ENCODE measurements at regions not wholly inside any gene's neighbourhood (a gene's known extent, or its start where the extent isn't known, plus 50 kb on each side); places are given as distances from the start of the nearest gene placed in this dataset.

- no peaks in the 10 kb centered on the region for H3K27me3 Mint-ChIP-seq
- no peak overlapping the region for H3K4me3 Mint-ChIP-seq
- no peak for DNase-seq
- no peaks in the 10 kb centered on the region for H3K36me3 Mint-ChIP-seq
- H3K27ac Mint-ChIP-seq = no peak overlapping the region
- H3K4me1 Mint-ChIP-seq = no peaks in the 10 kb centered on the region
- H3K9me3 Mint-ChIP-seq = peaks cover 0 to 4% (median 0%) of the 10 kb centered on the region in 7 donors
- ATAC-seq (ENCODE audit: low read depth in 2 of 2) = no peak
These were observed 343.6 kb downstream of the TDRD15 start for GRCh38 chr2:21467280-21467818.

GRCh38 chr2:21467910-21468309 lies 344.1 kb downstream of the TDRD15 start:
- no peak for DNase-seq
- peaks cover 0 to 4% (median 0%) of the 10 kb centered on the region in 7 donors for H3K9me3 Mint-ChIP-seq
- H3K4me1 Mint-ChIP-seq = no peaks in the 10 kb centered on the region
- no peaks in the 10 kb centered on the region for H3K36me3 Mint-ChIP-seq
- no peak for ATAC-seq (ENCODE audit: low read depth in 2 of 2)
- H3K4me3 Mint-ChIP-seq = no peak overlapping the region
- no peak overlapping the region for H3K27ac Mint-ChIP-seq
- no peaks in the 10 kb centered on the region for H3K27me3 Mint-ChIP-seq

GRCh38 chr2:21468624-21469023 lies 344.9 kb downstream of the TDRD15 start:
- Mint-ChIP-seq H3K4me1 (no peaks in the 10 kb centered on the region), H3K27ac (no peak overlapping the region), H3K9me3 (peaks cover 0 to 4% (median 0%) of the 10 kb centered on the region in 7 donors), H3K36me3 (no peaks in the 10 kb centered on the region), H3K27me3 (no peaks in the 10 kb centered on the region), H3K4me3 (no peak overlapping the region)
- ATAC-seq (ENCODE audit: low read depth in 2 of 2) = no peak
- DNase-seq = no peak

- Mint-ChIP-seq H3K4me1 (no peaks in the 10 kb centered on the region), H3K4me3 (no peak overlapping the region), H3K9me3 (peaks cover 0 to 4% (median 0%) of the 10 kb centered on the region in 7 donors), H3K27ac (no peak overlapping the region), H3K27me3 (no peaks in the 10 kb centered on the region), H3K36me3 (no peaks in the 10 kb centered on the region)
- DNase-seq (no peak), ATAC-seq (ENCODE audit: low read depth in 2 of 2) (no peak)
These were observed 345.4 kb downstream of the TDRD15 start for GRCh38 chr2:21469158-21469557.

- Mint-ChIP-seq H3K27me3 (no peaks in the 10 kb centered on the region), H3K4me3 (no peak overlapping the region), H3K36me3 (no peaks in the 10 kb centered on the region), H3K27ac (no peak overlapping the region), H3K9me3 (peaks cover 0 to 4% (median 0%) of the 10 kb centered on the region in 7 donors), H3K4me1 (no peaks in the 10 kb centered on the region)
- DNase-seq (no peak), ATAC-seq (ENCODE audit: low read depth in 2 of 2) (no peak)
These were observed 345.8 kb downstream of the TDRD15 start for GRCh38 chr2:21469564-21469963.

GRCh38 chr2:21480162-21480561 lies 356.4 kb downstream of the TDRD15 start:
- Mint-ChIP-seq H3K4me3 (no peak overlapping the region), H3K27me3 (no peaks in the 10 kb centered on the region), H3K27ac (no peak overlapping the region), H3K9me3 (peaks cover 0 to 16% (median 3%) of the 10 kb centered on the region in 7 donors), H3K4me1 (no peaks in the 10 kb centered on the region), H3K36me3 (no peaks in the 10 kb centered on the region)
- ATAC-seq (ENCODE audit: low read depth in 2 of 2) = no peak
- DNase-seq = no peak

GRCh38 chr2:21484643-21485042 lies 360.9 kb downstream of the TDRD15 start:
- Mint-ChIP-seq H3K27ac (no peak overlapping the region), H3K9me3 (peaks cover 3 to 14% (median 5%) of the 10 kb centered on the region in 7 donors), H3K4me1 (no peaks in the 10 kb centered on the region), H3K36me3 (no peaks in the 10 kb centered on the region), H3K4me3 (no peak overlapping the region), H3K27me3 (no peaks in the 10 kb centered on the region)
- DNase-seq (no peak), ATAC-seq (ENCODE audit: low read depth in 2 of 2) (no peak)

- H3K4me1 Mint-ChIP-seq = no peaks in the 10 kb centered on the region
These were observed 362.7 kb downstream of the TDRD15 start for GRCh38 chr2:21486445-21486844.

GRCh38 chr2:21489080-21489479 lies 365.3 kb downstream of the TDRD15 start:
- DNase-seq (no peak), ATAC-seq (ENCODE audit: low read depth in 2 of 2) (no peak)
- Mint-ChIP-seq H3K9me3 (peaks cover 5 to 27% (median 12%) of the 10 kb centered on the region in 7 donors), H3K4me1 (no peaks in the 10 kb centered on the region), H3K36me3 (no peaks in the 10 kb centered on the region), H3K4me3 (no peak overlapping the region), H3K27me3 (no peaks in the 10 kb centered on the region), H3K27ac (no peak overlapping the region)

More at GRCh38 chr2:21486445-21486844, 362.7 kb downstream of the TDRD15 start:
- ATAC-seq (ENCODE audit: low read depth in 2 of 2) = no peak
- H3K4me3 Mint-ChIP-seq = no peak overlapping the region
- H3K36me3 Mint-ChIP-seq = no peaks in the 10 kb centered on the region
- no peak for DNase-seq
- H3K27ac Mint-ChIP-seq = no peak overlapping the region
- H3K27me3 Mint-ChIP-seq = no peaks in the 10 kb centered on the region
- H3K9me3 Mint-ChIP-seq = peaks cover 0 to 22% (median 9%) of the 10 kb centered on the region in 7 donors

GRCh38 chr2:21498016-21498415 lies 374.2 kb downstream of the TDRD15 start:
- H3K9me3 Mint-ChIP-seq = peaks cover 0 to 13% (median 5%) of the 10 kb centered on the region in 7 donors
- ATAC-seq (ENCODE audit: low read depth in 2 of 2) (no peak), DNase-seq (no peak)
- no peaks in the 10 kb centered on the region for H3K4me1 Mint-ChIP-seq
- no peak overlapping the region for H3K4me3 Mint-ChIP-seq
- H3K27me3 Mint-ChIP-seq = no peaks in the 10 kb centered on the region
- no peaks in the 10 kb centered on the region for H3K36me3 Mint-ChIP-seq
- H3K27ac Mint-ChIP-seq = no peak overlapping the region

GRCh38 chr2:21500401-21500945 lies 376.7 kb downstream of the TDRD15 start:
- no peaks in the 10 kb centered on the region for H3K27me3 Mint-ChIP-seq
- no peaks in the 10 kb centered on the region for H3K36me3 Mint-ChIP-seq
- no peak overlapping the region for H3K27ac Mint-ChIP-seq
- H3K4me1 Mint-ChIP-seq = no peaks in the 10 kb centered on the region
- DNase-seq = no peak
- peaks cover 0 to 13% (median 7%) of the 10 kb centered on the region in 7 donors for H3K9me3 Mint-ChIP-seq
- H3K4me3 Mint-ChIP-seq = no peak overlapping the region
- no peak for ATAC-seq (ENCODE audit: low read depth in 2 of 2)

- Mint-ChIP-seq H3K27ac (no peak overlapping the region), H3K4me1 (no peaks in the 10 kb centered on the region), H3K36me3 (no peaks in the 10 kb centered on the region), H3K27me3 (no peaks in the 10 kb centered on the region), H3K9me3 (peaks cover 0 to 10% (median 8%) of the 10 kb centered on the region in 7 donors), H3K4me3 (no peak overlapping the region)
- DNase-seq = no peak
- no peak for ATAC-seq (ENCODE audit: low read depth in 2 of 2)
These were observed 377.7 kb downstream of the TDRD15 start for GRCh38 chr2:21501376-21502027.

GRCh38 chr2:21515903-21516302 lies 392.1 kb downstream of the TDRD15 start:
- Mint-ChIP-seq H3K27me3 (no peaks in the 10 kb centered on the region), H3K4me3 (no peak overlapping the region), H3K4me1 (no peaks in the 10 kb centered on the region), H3K27ac (no peak overlapping the region), H3K9me3 (peaks cover 0 to 7% (median 2%) of the 10 kb centered on the region in 7 donors), H3K36me3 (no peaks in the 10 kb centered on the region)
- no peak for ATAC-seq (ENCODE audit: low read depth in 2 of 2)
- DNase-seq = no peak

- DNase-seq (no peak), ATAC-seq (ENCODE audit: low read depth in 2 of 2) (no peak)
- Mint-ChIP-seq H3K9me3 (peaks cover 0 to 8% (median 5%) of the 10 kb centered on the region in 7 donors), H3K4me3 (no peak overlapping the region), H3K27ac (no peak overlapping the region), H3K36me3 (no peaks in the 10 kb centered on the region), H3K4me1 (no peaks in the 10 kb centered on the region), H3K27me3 (no peaks in the 10 kb centered on the region)
These were observed 395.6 kb downstream of the TDRD15 start for GRCh38 chr2:21519412-21519811.
